NCI-H526 (cell line): ENCODE measurements at regions not wholly inside any gene's neighbourhood (a gene's known extent, or its start where the extent isn't known, plus 50 kb on each side); places are given as distances from the start of the nearest gene placed in this dataset.
"Not testable (repeated sequence)": the region's sequence is repeated elsewhere in the genome, so short reads cannot be mapped to it uniquely, and the experiment has no call there.

Experiments used
- DNase-seq, 2 experiments: peaks; one replicate each; lab custom pipeline; 2025; lab: John Stamatoyannopoulos, UW

GRCh38 chr16:22653876-22654275 lies 143.2 kb downstream of the NPIPB5 start:
- no peak for DNase-seq

- not testable (repeated sequence) for DNase-seq
These were observed 145.9 kb downstream of the NPIPB5 start for GRCh38 chr16:22656573-22656972.

- DNase-seq = no peak
These were observed 149.2 kb downstream of the NPIPB5 start for GRCh38 chr16:22659933-22660332.

GRCh38 chr16:22660441-22661160 lies 149.9 kb downstream of the NPIPB5 start:
- no peak for DNase-seq

GRCh38 chr16:22661161-22661647 lies 150.5 kb downstream of the NPIPB5 start:
- no peak for DNase-seq

- not testable (repeated sequence) for DNase-seq
These were observed 151.0 kb upstream of the HS3ST2 start for GRCh38 chr16:22662958-22663357.

GRCh38 chr16:22663389-22664064 lies 150.4 kb upstream of the HS3ST2 start:
- no peak for DNase-seq

- no peak for DNase-seq
These were observed 149.8 kb upstream of the HS3ST2 start for GRCh38 chr16:22664132-22664531.

- DNase-seq = no peak
These were observed 149.4 kb upstream of the HS3ST2 start for GRCh38 chr16:22664561-22664997.

- DNase-seq = no peak
These were observed 148.7 kb upstream of the HS3ST2 start for GRCh38 chr16:22665048-22665797.

- no peak for DNase-seq
These were observed 148.2 kb upstream of the HS3ST2 start for GRCh38 chr16:22665803-22666202.

GRCh38 chr16:22668318-22668717 lies 145.6 kb upstream of the HS3ST2 start:
- no peak for DNase-seq

- no peak for DNase-seq
These were observed 143.9 kb upstream of the HS3ST2 start for GRCh38 chr16:22670044-22670536.

- no peak for DNase-seq
These were observed 143.4 kb upstream of the HS3ST2 start for GRCh38 chr16:22670551-22671041.

- no peak for DNase-seq
These were observed 142.5 kb upstream of the HS3ST2 start for GRCh38 chr16:22671301-22672076.

- DNase-seq = no peak
These were observed 141.1 kb upstream of the HS3ST2 start for GRCh38 chr16:22672830-22673210.

- DNase-seq = no peak
These were observed 140.5 kb upstream of the HS3ST2 start for GRCh38 chr16:22673421-22673831.

- no peak for DNase-seq
These were observed 139.2 kb upstream of the HS3ST2 start for GRCh38 chr16:22674832-22675191.

- DNase-seq = no peak
These were observed 138.0 kb upstream of the HS3ST2 start for GRCh38 chr16:22675745-22676540.

- no peak for DNase-seq
These were observed 136.7 kb upstream of the HS3ST2 start for GRCh38 chr16:22677024-22677830.
